ENCODE measurements at regions not wholly inside any gene's neighbourhood (a gene's known extent, or its start where the extent isn't known, plus 50 kb on each side); places are given as distances from the start of the nearest gene placed in this dataset.

- intact Hi-C loops (cut with DNase I, micrococcal nuclease), result no loop called here
- H3K36me3 ChIP-seq (ENCODE audit: low read depth), result no peaks in the 10 kb centered on the region
- H3K4me1 ChIP-seq (ENCODE audit: low read depth), result no peaks in the 10 kb centered on the region
- no peaks in the 10 kb centered on the region for H3K9me3 ChIP-seq
- no peak for DNase-seq
- TF ChIP-seq, protein P1, sequence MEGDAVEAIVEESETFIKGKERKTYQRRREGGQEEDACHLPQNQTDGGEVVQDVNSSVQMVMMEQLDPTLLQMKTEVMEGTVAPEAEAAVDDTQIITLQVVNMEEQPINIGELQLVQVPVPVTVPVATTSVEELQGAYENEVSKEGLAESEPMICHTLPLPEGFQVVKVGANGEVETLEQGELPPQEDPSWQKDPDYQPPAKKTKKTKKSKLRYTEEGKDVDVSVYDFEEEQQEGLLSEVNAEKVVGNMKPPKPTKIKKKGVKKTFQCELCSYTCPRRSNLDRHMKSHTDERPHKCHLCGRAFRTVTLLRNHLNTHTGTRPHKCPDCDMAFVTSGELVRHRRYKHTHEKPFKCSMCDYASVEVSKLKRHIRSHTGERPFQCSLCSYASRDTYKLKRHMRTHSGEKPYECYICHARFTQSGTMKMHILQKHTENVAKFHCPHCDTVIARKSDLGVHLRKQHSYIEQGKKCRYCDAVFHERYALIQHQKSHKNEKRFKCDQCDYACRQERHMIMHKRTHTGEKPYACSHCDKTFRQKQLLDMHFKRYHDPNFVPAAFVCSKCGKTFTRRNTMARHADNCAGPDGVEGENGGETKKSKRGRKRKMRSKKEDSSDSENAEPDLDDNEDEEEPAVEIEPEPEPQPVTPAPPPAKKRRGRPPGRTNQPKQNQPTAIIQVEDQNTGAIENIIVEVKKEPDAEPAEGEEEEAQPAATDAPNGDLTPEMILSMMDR (IDR thresholded peaks at IDR 0.05), result no peak
- ATAC-seq, result no peak
- H3K4me3 ChIP-seq, result no peak overlapping the region
Measured at GRCh38 chr5:146995878-146996277, 117.3 kb upstream of the PPP2R2B start.

GRCh38 chr5:147015405-147015804 lies 136.8 kb upstream of the PPP2R2B start:
- TF ChIP-seq, protein P1 (IDR thresholded peaks at IDR 0.05), result no peak
- intact Hi-C loops (cut with DNase I, micrococcal nuclease), result no loop called here
- Histone ChIP-seq H3K36me3 (ENCODE audit: low read depth) (no peaks in the 10 kb centered on the region), H3K4me3 (no peak overlapping the region), H3K4me1 (ENCODE audit: low read depth) (no peaks in the 10 kb centered on the region), H3K9me3 (no peaks in the 10 kb centered on the region)
- DNase-seq (no peak), ATAC-seq (no peak)

DNA sequence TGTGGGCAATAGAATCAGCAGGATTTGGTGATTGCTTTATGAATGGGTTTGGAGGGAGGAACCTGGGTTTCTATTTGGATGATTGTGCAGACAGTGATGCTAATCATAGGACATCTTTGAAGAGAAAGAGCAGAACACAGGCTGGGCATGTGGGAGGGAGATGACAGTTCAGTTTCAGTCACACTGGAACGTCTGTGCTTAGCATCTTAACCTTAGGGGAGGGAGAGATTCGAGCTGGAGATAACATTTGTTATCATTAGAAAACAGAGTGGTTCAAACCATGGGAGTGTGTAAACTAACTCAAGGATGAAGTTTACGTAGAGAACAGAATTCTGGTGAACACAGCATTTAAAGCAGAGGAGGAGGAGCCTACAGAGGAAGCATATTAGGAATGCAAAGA lies 138.6 kb upstream of the PPP2R2B start:
- TF ChIP-seq, protein P1 (IDR thresholded peaks at IDR 0.05), result no peak
- no peak for ATAC-seq

GRCh38 chr5:147017621-147018020 lies 139.1 kb upstream of the PPP2R2B start:
- intact Hi-C loops (cut with DNase I, micrococcal nuclease), result no loop called here
- Histone ChIP-seq H3K9me3 (no peaks in the 10 kb centered on the region), H3K4me3 (no peak overlapping the region), H3K4me1 (ENCODE audit: low read depth) (no peaks in the 10 kb centered on the region), H3K36me3 (ENCODE audit: low read depth) (no peaks in the 10 kb centered on the region)
- DNase-seq (no peak), ATAC-seq (no peak)
- TF ChIP-seq, protein P1 (IDR thresholded peaks at IDR 0.05), result no peak

More for the DNA sequence above, 138.6 kb upstream of the PPP2R2B start:
- no peak for DNase-seq
- H3K4me3 ChIP-seq, result no peak overlapping the region
- intact Hi-C loops (cut with DNase I, micrococcal nuclease), result no loop called here
- no peaks in the 10 kb centered on the region for H3K36me3 ChIP-seq (ENCODE audit: low read depth)
- no peaks in the 10 kb centered on the region for H3K9me3 ChIP-seq
- no peaks in the 10 kb centered on the region for H3K4me1 ChIP-seq (ENCODE audit: low read depth)

- TF ChIP-seq, protein P1 (IDR thresholded peaks at IDR 0.05), result no peak
- H3K9me3 ChIP-seq, result no peaks in the 10 kb centered on the region
- intact Hi-C loops (cut with DNase I, micrococcal nuclease), result no loop called here
- H3K4me1 ChIP-seq (ENCODE audit: low read depth), result no peaks in the 10 kb centered on the region
- ATAC-seq (no peak), DNase-seq (no peak)
- H3K36me3 ChIP-seq (ENCODE audit: low read depth), result no peaks in the 10 kb centered on the region
- H3K4me3 ChIP-seq, result no peak overlapping the region
Measured at GRCh38 chr5:147018812-147019211, 140.3 kb upstream of the PPP2R2B start.

DNA sequence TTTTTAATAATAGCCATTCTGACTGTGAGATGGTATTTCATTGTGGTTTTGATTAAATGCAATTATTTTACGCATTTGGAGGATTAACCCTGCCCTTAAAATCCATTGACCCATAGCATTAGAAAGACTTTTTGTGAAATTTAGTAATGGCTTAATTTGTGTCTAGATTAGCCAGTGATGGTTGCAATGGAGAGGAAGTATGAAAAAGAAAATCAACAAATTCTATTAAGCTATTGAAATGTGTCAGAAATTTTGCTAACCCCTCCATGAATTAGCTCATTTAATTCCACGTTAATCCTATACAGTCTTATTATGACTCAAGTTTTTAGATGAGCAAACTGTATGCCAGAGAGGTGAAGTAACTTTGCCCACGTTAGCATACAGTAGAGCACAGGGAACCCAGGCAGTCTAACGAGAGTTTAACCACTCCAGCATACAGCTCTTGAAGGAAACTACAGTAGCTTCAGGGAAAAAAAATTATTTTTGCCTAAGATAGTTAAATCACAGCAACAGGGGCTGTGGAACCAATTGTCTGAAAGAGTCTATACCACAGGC lies 158.2 kb upstream of the PPP2R2B start:
- DNase-seq, result no peak
- no peaks in the 10 kb centered on the region for H3K9me3 ChIP-seq
- no peak overlapping the region for H3K4me3 ChIP-seq
- TF ChIP-seq, protein P1 (IDR thresholded peaks at IDR 0.05), result no peak
- no peaks in the 10 kb centered on the region for H3K36me3 ChIP-seq (ENCODE audit: low read depth)
- no peaks in the 10 kb centered on the region for H3K4me1 ChIP-seq (ENCODE audit: low read depth)
- no peak for ATAC-seq
- intact Hi-C loops (cut with DNase I, micrococcal nuclease), result no loop called here
